Right renal cortex interstitium (tissue), 3 donors: ENCODE measurements at regions not wholly inside any gene's neighbourhood (a gene's known extent, or its start where the extent isn't known, plus 50 kb on each side); places are given as distances from the start of the nearest gene placed in this dataset.

ENCODE experiments used
- DNase-seq, 3 donors: peaks; one replicate each; pipeline ENCODE4 v3.0.0-alpha.2; 2013; ENCODE audit warnings: low read depth in 3 of 3, low spot score in 2 of 3

DNA sequence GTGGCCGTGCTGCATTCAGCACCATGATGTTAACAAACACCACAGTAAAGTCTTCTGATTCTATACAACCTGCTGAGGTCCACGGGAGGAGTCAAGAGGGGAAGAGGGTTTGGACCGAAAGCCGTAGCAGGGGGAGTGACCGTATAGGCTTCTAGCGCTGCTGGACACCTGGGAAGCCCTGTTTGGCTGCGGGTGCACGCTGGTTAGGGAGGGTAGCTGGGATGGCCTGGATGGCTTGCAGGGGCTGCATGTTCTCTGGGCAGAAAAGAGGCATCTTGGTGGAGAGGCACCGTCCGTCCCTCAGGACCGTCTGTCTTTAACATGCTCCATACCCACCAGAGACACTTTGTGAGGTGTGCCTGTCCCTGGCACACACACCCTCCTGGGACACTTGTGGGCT lies 251.0 kb upstream of the IRX1 start:
- DNase-seq = no peak

GRCh38 chr5:3343911-3344310 lies 251.7 kb upstream of the IRX1 start:
- DNase-seq = no peak

GRCh38 chr5:3343211-3343610 lies 252.4 kb upstream of the IRX1 start:
- DNase-seq = no peak

DNA sequence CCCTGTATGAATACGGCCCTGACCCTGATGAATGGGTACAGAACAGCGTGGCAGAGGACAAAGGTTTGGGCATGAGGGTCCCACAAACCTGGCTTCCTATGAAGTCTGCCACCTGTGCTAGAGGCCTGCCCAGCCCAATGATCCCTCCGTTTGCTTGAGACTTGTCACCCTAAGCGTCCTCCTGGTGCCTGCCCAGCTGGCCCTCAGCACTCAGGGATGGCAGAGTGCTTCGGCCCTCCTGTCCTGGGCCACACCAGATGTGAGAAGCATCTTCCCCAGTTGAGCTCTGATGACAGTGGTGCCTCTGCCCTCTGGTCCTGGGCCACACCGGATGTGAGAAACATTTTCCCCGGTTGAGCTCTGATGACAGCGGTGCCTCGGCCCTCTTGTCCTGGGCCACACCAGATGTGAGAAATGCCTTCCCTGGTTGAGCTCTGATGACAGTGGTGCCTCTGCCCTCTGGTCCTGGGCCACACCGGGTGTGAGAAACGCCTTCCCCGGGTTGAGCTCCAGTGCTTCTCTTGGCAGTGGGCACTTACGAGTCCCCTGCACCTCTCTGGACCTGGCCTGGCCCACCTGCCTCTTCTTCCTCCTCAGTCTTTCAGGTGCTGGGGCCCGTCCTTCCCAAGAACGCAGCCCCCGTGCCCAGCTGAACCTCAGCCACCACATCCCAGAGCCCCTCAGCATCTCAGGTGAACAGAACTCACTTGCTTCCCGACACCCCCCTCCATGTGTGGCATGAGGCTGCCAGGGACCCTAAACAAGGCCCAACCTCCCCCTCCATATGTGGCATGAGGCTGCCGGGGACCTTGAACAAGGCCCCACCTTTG lies 253.1 kb upstream of the IRX1 start:
- DNase-seq = no peak

DNA sequence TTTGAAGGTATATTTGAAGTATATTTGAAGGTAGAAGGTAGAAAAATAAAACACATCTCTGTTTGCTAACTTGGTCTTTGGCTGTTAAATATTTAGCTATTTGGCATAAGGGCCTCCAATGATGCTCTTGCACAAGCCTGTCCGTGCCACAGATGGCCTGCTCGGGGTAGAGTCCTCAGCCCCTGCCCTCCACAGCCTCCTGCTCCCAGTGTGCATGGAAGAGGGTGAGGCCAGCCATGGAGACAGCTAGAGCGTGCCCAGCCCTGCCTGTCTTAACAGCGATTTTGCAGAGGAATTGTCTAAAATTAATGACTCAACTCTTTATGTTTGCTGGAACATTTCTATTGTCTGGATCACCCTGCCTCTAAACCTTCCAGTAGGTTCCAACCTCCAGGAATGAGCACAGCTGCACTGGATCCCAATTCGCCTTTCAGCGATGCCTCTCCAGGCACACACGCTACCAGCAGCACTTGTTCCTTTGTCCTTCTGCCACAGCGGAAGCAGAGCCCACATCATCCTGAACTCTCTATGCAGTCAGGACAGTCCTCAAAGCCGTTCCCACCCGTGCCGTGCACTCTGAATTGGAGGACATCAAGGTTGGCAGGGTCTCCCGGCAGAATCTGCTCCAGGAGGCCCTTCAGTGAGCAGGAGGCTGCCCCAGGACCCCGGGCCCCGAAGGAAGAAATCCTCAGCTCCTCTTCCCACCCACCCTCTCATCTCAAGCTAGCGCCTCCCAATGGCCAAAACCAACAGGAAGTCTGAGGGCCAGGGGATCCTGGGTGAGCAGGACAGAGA lies 254.0 kb upstream of the IRX1 start:
- DNase-seq = no peak

DNA sequence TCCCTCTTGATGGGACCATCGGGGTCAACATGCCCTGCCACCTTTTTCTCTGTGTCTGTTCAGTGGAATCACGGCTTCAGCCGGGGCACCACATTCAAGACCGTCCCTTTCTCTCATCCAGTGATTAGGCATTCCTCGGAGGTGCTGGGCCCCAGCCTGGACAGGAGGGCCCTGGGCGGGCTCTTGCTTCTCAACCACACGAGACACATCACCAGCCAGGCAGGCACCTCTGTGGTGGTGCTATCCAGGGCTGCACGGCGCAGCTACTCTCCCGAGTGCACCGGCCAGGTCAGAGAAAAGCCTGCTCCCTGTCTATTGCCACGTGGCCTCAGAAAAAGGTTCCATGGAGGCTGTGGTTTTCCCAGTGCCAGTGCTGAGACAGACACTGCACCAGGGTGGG lies 255.2 kb upstream of the IRX1 start:
- no peak for DNase-seq

DNA sequence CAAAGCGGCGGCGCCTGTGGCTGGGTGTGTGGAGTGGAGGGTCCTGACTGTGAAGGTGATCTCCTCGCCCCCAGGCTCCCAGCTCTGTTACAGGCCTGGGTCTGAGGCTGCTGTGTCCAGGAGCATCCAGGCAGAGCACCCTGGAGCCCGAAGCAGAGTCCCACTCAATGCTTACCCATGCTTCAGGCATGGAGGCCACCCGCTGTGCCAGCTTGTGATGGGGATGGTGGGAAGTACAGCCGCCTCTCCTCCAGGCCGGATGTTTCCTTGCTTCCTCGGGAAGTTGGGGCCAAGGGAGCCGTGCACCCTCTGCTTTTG lies 255.9 kb upstream of the IRX1 start:
- no peak for DNase-seq

GRCh38 chr5:3339092-3339797 lies 256.4 kb upstream of the IRX1 start:
- no peak for DNase-seq

DNA sequence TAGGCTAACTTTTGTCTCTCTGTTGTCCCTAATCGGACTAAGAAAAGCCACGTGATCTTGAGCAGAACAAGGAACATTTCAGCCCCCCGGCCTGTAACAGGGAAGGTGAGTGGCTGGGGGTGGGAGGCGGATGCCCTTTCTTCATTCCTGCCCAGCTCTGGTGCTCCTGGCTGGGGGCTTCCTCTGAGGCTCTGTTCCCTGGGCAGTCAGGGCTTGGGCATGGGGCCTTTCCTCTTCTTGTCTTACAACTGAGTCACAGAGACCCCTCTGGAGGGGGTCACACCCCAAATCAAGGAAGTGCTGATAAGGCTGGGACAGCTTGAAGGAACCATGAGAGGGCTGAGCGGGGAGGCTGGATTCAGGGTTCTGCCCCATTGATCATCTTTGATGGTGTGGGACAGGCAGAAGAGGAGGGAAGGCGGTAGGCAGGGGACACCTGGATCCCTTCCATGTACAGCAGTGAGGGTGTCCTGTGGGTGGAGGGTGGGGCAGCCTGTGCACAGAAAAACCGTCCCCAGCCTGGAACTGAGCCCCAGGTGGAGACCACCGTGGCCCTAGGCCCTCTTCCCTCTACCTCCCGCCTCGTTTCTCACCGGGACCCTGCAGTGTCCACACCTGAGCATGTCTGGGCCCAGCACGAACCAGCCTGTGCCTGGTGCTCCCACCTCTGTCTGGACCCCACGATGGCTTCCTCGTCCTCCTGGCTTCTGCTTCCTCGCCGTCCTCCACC lies 257.7 kb upstream of the IRX1 start:
- no peak for DNase-seq

- no peak for DNase-seq
Measured at GRCh38 chr5:3336666-3337065, 259.0 kb upstream of the IRX1 start.

- no peak for DNase-seq
Measured at GRCh38 chr5:3335301-3335700, 260.3 kb upstream of the IRX1 start.

- DNase-seq = no peak
Measured at GRCh38 chr5:3333836-3334235, 261.8 kb upstream of the IRX1 start.

- DNase-seq = no peak
Measured at GRCh38 chr5:3333105-3333504, 262.5 kb upstream of the IRX1 start.

- DNase-seq = no peak
Measured at GRCh38 chr5:3331819-3332218, 263.8 kb upstream of the IRX1 start.

GRCh38 chr5:3330442-3330841 lies 265.2 kb upstream of the IRX1 start:
- no peak for DNase-seq

DNA sequence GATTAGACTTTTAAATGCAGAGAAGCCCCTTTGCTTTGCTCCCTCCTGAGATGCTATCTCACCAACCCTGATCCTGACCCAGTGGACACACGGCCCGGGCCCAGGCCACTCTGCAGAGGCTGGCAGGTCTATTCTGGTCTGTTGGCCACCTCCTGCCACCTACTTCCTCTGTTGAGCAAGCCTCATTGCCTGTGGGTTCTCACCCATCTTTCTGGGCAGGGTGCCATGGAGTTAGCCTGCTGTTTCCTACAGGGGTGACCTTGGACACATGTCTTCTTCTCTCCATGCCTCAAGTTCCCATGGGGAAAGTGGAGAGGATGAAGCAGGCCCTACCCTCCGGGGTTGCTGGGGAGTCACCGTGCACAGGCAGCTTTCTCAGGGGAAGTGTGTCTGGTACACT lies 266.2 kb upstream of the IRX1 start:
- DNase-seq = no peak

GRCh38 chr5:3326841-3327232 lies 268.8 kb upstream of the IRX1 start:
- no peak for DNase-seq

- DNase-seq = no peak
Measured at GRCh38 chr5:3325972-3326840, 269.4 kb upstream of the IRX1 start.

GRCh38 chr5:3325201-3325971 lies 270.2 kb upstream of the IRX1 start:
- no peak for DNase-seq
